GM19193 (cell line): ENCODE measurements at regions not wholly inside any gene's neighbourhood (a gene's known extent, or its start where the extent isn't known, plus 50 kb on each side); places are given as distances from the start of the nearest gene placed in this dataset.

ENCODE experiments used
- POLR2A ChIP-seq: IDR thresholded peaks from 4 replicates; pipeline ENCODE4 v1.6.1; 2011; ENCODE audit not compliant: insufficient read depth, insufficient read length; ENCODE audit errors: extremely low read depth

GRCh38 chr4:116788723-116789122 lies 296.7 kb downstream of the TRAM1L1 start:
- TF ChIP-seq POLR2A = no peak

- TF ChIP-seq POLR2A = no peak
Observed at GRCh38 chr4:116755051-116755450, 330.3 kb downstream of the TRAM1L1 start.

DNA sequence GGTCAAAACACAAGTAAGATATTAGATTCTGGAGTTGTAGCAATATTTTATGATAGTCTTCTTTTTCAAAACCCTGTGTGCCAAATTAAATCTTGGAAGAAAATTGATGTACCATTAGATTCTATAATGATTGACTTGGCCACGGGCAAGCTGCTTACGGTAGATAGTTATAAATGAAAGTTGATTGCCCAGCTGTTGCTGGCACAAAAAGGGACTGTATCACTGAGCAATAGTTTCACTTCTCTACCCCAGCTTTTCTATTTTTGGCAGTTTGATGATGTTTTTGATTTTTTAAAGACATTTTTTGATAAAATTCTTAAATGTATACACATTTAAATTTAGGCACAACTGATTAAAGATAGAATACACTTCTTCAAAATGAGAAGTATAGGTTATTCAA lies 333.3 kb downstream of the TRAM1L1 start:
- no peak for TF ChIP-seq POLR2A

DNA sequence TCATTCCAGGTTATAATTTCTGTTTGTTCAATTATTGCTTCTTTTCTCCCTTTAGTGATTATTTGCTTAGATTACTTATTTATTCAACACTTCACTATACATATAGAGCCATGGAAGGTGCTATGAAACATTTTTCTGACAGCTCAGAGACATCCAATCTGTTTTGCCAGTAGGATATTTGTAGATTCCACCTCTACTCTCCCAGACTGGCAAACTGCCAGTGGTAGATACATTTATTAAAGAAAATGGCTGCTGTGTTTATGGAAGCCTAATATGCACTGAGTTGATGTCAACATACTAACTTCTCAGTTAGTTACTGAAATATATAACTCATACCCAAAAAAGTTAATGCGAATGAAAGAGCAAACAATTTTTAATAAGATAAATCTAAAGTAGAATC lies 348.6 kb downstream of the TRAM1L1 start:
- no peak for TF ChIP-seq POLR2A

DNA sequence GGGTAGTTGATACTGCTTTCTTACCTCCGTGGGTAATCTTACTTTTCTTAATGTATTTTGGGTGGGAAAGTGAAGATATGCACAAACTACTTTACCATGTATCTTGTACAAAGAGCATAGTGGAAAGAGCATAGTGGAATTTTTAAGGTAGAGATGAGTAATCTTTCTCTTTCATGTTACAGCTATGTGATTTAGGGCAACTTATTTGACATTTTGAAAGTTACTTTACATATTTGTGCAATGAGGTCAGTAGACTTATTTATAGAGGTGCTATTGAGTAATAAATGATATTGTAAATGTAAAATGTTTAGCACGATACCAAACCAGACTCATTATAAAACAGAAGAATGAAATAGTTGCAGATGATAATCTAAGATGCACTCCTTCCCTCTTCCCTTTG lies 351.2 kb downstream of the TRAM1L1 start:
- no peak for TF ChIP-seq POLR2A

GRCh38 chr4:116733370-116733769 lies 352.0 kb downstream of the TRAM1L1 start:
- no peak for TF ChIP-seq POLR2A

DNA sequence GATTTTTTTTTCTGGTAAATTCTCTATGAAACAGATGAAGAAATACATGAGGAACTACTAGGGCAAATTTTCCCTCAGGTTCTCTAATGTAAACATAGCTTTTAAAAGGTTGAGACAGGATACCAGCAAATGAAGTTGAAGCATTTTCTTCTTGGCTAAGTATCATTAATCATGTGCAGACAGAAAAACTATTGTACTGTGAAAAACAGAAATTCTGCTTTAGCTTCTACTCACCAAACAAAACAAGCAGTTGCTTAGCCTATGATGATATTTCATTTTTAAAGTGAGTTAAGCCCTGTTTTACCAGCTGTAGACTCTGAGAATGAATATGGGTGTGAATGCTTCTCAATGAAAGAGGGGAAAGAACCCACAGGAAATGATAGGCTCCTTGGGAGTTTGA lies 358.9 kb downstream of the TRAM1L1 start:
- TF ChIP-seq POLR2A = no peak

- no peak for TF ChIP-seq POLR2A
Observed at GRCh38 chr4:116724249-116724648, 361.1 kb downstream of the TRAM1L1 start.

- no peak for TF ChIP-seq POLR2A
Observed at GRCh38 chr4:116705466-116705865, 379.9 kb downstream of the TRAM1L1 start.

GRCh38 chr4:116702949-116703348 lies 382.4 kb downstream of the TRAM1L1 start:
- TF ChIP-seq POLR2A = no peak

GRCh38 chr4:116688536-116688935 lies 396.8 kb downstream of the TRAM1L1 start:
- no peak for TF ChIP-seq POLR2A

- TF ChIP-seq POLR2A = no peak
Observed at GRCh38 chr4:116668190-116668589, 417.2 kb downstream of the TRAM1L1 start.

GRCh38 chr4:116665716-116666115 lies 419.7 kb downstream of the TRAM1L1 start:
- TF ChIP-seq POLR2A = no peak

- TF ChIP-seq POLR2A = no peak
Observed at GRCh38 chr4:116664198-116664597, 421.2 kb downstream of the TRAM1L1 start.

- TF ChIP-seq POLR2A = no peak
Observed at GRCh38 chr4:116639070-116639577, 446.3 kb downstream of the TRAM1L1 start.

- TF ChIP-seq POLR2A = no peak
Observed at GRCh38 chr4:116638592-116638991, 446.8 kb downstream of the TRAM1L1 start.

DNA sequence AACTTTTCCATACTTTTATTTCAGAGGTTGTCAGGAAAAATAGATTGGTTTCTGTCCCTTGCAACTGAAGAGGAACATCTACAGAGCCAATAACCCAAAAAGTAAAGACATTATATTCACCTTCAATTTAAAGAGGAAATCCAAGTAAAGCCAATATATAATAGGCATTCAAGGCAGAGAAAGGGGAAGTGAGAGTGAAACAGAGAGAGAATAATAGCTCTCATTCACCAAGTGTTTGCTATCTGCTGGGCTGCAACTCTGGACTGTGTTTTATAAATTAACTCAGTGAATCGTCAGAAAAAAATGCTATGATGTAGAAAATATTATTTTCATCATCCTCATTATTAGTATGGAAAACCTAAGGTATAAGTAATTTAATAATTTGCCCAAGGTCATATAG lies 448.5 kb downstream of the TRAM1L1 start:
- TF ChIP-seq POLR2A = no peak
